ENCODE measurements at regions not wholly inside any gene's neighbourhood (a gene's known extent, or its start where the extent isn't known, plus 50 kb on each side); places are given as distances from the start of the nearest gene placed in this dataset.
A peak's percentile ranks its signal among the peaks of the same experiment; 100 is the strongest.

GRCh38 chr11:112310848-112311247 is 50.2 kb upstream of the PLET1 start:
- no peak for ATAC-seq
- peaks cover 6 to 11% of the 10 kb centered on the region in 2 donors for H3K36me3 Mint-ChIP-seq
- no peak for DNase-seq (ENCODE audit: low spot score in 2 of 2)
- no peak overlapping the region for H3K27ac Mint-ChIP-seq
- peaks cover 7 to 12% of the 10 kb centered on the region in 2 donors for H3K9me3 Mint-ChIP-seq

GRCh38 chr11:112315057-112315720 is 54.5 kb upstream of the PLET1 start:
- no peaks in the 10 kb centered on the region for H3K36me3 Mint-ChIP-seq
- H3K9me3 Mint-ChIP-seq, result no peaks in the 10 kb centered on the region
- no peak overlapping the region for H3K27ac Mint-ChIP-seq
- DNase-seq (ENCODE audit: low spot score in 2 of 2) (no peak), ATAC-seq (no peak)

GRCh38 chr11:112315861-112316739 is 55.4 kb upstream of the PLET1 start:
- ATAC-seq (no peak), DNase-seq (ENCODE audit: low spot score in 2 of 2) (no peak)
- H3K36me3 Mint-ChIP-seq, result no peaks in the 10 kb centered on the region
- H3K9me3 Mint-ChIP-seq, result no peaks in the 10 kb centered on the region
- H3K27ac Mint-ChIP-seq, result no peak overlapping the region

DNA sequence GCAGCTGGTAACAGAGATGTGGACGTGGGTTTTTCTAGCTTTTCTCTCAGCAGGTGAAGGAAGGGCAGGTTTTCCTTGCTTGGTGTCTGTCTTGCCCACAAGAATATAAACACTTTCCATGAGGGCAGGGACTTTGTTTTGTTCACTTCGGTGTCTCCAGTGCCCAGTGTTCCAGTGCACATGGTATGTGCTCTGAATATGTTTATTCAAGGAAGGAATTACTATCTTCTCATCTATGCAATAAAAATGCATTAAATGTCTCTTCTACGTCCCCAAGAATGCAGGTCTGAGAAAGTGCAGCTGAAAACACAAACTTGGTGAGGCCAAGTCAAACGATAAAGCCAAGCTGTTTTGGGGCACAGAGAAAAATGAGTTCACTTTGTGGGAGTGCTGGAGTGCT is 56.3 kb upstream of the PLET1 start:
- no peaks in the 10 kb centered on the region for H3K9me3 Mint-ChIP-seq
- no peaks in the 10 kb centered on the region for H3K36me3 Mint-ChIP-seq
- H3K27ac Mint-ChIP-seq, result no peak overlapping the region
- ATAC-seq (no peak), DNase-seq (ENCODE audit: low spot score in 2 of 2) (no peak)

GRCh38 chr11:112318184-112318591 is 57.5 kb upstream of the PLET1 start:
- no peak for ATAC-seq

DNA sequence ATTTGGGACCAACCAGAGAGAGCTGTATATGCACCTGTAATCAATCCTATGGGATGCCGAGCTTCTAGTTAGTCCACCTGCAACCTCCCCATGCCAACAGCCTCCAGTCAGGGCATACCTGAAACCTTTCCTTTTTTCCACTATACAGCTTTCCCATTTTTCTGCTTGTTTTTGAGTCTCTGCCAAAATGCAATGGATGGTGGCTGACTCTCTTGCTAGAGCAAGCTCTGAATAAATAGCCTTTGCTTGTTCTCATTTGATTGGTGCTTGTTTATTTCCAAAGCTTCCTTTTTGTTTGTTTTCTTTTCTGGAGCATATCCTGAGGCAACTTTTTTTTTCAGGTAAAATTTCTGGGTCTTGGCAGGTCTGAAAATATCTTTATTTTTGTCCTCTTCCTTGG is 58.0 kb upstream of the PLET1 start:
- DNase-seq (ENCODE audit: low spot score in 2 of 2) (no peak), ATAC-seq (no peak)
- no peaks in the 10 kb centered on the region for H3K9me3 Mint-ChIP-seq
- no peaks in the 10 kb centered on the region for H3K36me3 Mint-ChIP-seq
- H3K27ac Mint-ChIP-seq, result no peak overlapping the region

More at GRCh38 chr11:112318184-112318591, 57.5 kb upstream of the PLET1 start:
- no peak overlapping the region for H3K27ac Mint-ChIP-seq
- no peaks in the 10 kb centered on the region for H3K36me3 Mint-ChIP-seq
- H3K9me3 Mint-ChIP-seq, result no peaks in the 10 kb centered on the region
- DNase-seq (ENCODE audit: low spot score in 2 of 2), result no peak

DNA sequence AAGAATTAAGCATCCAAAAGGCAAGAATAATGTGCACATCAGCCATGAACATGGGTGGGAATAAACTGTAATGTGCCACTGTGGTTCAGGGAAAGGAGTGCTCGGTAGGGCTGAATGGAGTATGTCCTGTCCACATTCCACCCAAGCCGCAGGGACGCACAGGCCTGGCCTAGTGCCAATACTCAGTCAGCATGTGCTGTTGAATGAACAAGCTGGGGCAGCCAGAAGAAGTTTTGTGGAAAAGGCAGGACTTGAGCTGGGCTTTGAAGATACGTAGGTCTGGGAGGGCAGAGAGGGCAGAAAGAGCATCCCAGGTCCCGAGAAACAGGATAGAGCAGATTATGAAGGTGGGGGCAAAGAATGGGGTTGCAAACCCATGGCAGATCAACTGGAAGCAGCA is 60.0 kb upstream of the PLET1 start:
- no peaks in the 10 kb centered on the region for H3K36me3 Mint-ChIP-seq
- ATAC-seq (no peak), DNase-seq (ENCODE audit: low spot score in 2 of 2) (no peak)
- no peaks in the 10 kb centered on the region for H3K9me3 Mint-ChIP-seq
- H3K27ac Mint-ChIP-seq, result no peak overlapping the region

DNA sequence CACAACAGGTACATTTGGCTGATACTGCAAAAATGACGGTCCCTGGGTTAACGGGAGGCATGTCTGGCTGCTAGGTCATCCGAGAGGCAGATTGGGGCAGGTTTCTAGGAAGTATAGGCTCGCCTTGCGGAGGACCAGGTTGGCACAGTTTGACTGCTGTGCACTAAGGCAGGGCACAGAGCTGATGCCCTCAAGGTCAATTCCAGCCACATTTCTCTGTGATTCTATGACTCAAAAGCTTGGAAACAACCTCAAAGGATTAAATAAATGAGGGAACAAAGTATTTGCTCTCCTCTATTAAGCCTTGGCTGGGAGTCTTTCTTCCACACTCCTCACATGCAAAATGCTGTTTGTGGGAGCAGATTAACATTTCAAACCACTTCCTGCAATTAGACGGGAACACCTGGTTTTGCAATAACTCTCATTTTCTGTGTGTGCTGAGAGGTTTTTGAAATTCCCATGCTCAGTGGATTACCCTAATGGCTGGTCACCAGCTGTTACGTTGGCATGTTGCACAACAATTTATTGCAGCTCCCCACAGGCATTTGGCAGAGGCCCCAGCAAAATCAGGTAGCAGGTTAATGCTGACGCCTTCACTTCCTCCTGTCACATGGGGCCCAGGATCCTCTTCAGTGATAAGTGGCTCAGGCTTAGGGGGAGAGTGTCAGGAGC is 61.0 kb upstream of the PLET1 start:
- Mint-ChIP-seq H3K27ac (peak overlapping the region in 1 of 2 donors; percentile 43), H3K36me3 (no peaks in the 10 kb centered on the region), H3K9me3 (no peaks in the 10 kb centered on the region)
- DNase-seq (ENCODE audit: low spot score in 2 of 2), result no peak
- peak in 1 of 2 donors; percentile 29 for ATAC-seq

DNA sequence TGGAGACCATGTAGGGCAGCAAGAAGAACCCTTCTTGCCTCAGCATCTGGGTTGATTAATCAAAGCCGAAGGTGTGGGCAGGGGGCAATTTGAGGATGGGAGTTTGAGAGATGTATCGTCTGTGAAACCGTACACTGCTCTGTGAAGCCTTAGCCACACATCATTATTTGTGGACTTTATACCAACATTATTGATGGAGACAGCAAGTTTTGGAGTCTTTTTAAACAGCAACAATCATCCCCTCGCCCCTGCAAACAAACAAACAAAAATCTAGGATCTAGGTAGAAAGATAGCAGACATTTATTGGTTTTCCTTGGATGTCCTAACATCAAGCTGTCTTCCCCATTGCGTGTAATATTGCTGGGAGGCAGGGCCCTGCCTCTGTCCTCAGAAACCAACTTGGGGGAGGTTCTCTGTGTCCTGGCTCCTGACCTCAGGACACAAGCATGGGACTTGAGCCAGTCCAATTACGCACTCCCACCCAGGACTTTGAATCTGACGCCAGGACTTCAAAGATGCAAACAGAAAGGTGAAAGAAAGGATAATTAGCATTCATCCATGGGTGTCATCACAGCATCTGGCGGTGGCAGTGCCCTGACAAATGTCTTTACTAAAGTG is 61.6 kb upstream of the PLET1 start:
- no peak for DNase-seq (ENCODE audit: low spot score in 2 of 2)
- no peak for ATAC-seq
- peak overlapping the region in 1 of 2 donors; percentile 43 for H3K27ac Mint-ChIP-seq
- no peaks in the 10 kb centered on the region for H3K9me3 Mint-ChIP-seq
- H3K36me3 Mint-ChIP-seq, result no peaks in the 10 kb centered on the region

DNA sequence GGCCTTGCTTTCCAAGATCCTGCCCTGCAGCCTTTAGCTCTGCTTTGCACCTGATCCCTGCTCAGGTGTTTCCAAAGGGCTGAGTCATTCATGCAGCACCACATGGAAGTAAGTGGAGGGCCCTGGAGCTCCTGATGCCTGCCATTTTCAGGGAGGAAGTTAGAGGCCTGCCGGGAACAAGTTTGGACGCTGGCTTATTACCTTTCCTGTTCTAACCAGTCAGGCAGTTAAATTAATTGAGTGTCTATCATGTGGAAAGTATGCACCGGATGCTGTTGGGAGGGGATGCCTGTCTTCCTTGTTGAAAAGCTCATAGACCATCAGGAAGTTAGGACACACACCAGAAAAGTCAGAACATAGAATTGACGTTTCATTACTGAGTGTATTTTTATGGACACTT is 73.7 kb upstream of the PLET1 start:
- DNase-seq (ENCODE audit: low spot score in 2 of 2) (no peak), ATAC-seq (no peak)
- Mint-ChIP-seq H3K27ac (no peak overlapping the region), H3K9me3 (peaks cover 4 to 12% of the 10 kb centered on the region in 2 donors), H3K36me3 (peaks cover 5 to 7% of the 10 kb centered on the region in 2 donors)

DNA sequence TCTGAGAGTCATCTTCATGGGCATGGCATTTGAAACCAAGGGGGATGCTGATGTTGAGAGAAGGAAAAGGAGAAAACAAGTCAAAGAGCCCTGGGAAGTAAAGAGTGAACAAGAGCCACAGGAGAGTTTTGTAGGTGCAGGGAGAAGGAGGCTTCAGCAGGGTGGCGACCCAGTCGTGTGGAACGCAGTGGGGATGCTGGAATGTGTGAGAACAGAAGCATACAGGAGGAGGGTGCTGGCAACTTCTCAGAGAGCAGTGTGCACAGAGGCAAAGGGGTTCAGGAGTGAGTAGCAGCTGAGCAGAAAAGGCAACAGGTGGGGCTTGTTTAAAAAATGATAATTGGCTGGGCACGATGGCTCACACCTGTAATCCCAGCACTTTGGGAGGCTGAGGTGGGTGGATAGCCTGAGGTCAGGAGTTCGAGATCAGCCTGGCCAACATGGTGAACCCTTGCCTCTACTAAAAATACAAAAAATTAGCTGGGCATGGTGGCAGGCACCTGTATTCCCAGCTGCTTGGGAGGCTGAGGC is 75.8 kb upstream of the PLET1 start:
- H3K9me3 Mint-ChIP-seq, result peaks cover 4 to 7% of the 10 kb centered on the region in 2 donors
- no peak for ATAC-seq
- H3K27ac Mint-ChIP-seq, result no peak overlapping the region
- no peak for DNase-seq (ENCODE audit: low spot score in 2 of 2)
- H3K36me3 Mint-ChIP-seq, result peaks cover 0 to 5% of the 10 kb centered on the region in 2 donors

GRCh38 chr11:112339566-112339965 is 78.9 kb upstream of the PLET1 start:
- ATAC-seq (no peak), DNase-seq (ENCODE audit: low spot score in 2 of 2) (no peak)
- Mint-ChIP-seq H3K27ac (no peak overlapping the region), H3K36me3 (peaks cover 0 to 5% of the 10 kb centered on the region in 2 donors), H3K9me3 (peaks cover 4 to 7% of the 10 kb centered on the region in 2 donors)

- DNase-seq (ENCODE audit: low spot score in 2 of 2) (no peak), ATAC-seq (no peak)
- no peaks in the 10 kb centered on the region for H3K9me3 Mint-ChIP-seq
- H3K36me3 Mint-ChIP-seq, result no peaks in the 10 kb centered on the region
- H3K27ac Mint-ChIP-seq, result peak overlapping the region in 1 of 2 donors; percentile 37
Observed at GRCh38 chr11:112343368-112344039, 82.8 kb upstream of the PLET1 start.

DNA sequence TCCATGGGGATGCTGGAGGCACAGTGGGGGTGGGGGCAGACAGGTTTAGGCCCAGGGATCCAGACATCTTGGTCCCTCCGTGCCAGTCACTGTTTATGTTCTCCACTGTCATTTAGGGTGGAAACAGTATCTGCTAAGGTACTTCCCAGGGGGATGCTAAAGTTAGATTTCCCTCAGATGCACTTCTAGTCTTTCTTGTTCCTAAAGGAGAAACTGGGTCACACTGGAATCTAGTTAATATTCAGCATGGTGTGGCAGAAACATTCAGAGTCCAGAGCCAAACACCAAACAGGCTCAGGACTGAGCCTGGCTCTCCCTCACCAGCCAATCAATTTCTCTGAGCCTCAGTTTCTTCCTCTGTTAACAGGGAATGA is 83.4 kb upstream of the PLET1 start:
- DNase-seq (ENCODE audit: low spot score in 2 of 2) (no peak), ATAC-seq (no peak)
- Mint-ChIP-seq H3K27ac (no peak overlapping the region), H3K9me3 (no peaks in the 10 kb centered on the region), H3K36me3 (no peaks in the 10 kb centered on the region)

- ATAC-seq, result no peak
- no peak overlapping the region for H3K27ac Mint-ChIP-seq
- H3K36me3 Mint-ChIP-seq, result no peaks in the 10 kb centered on the region
Observed at GRCh38 chr11:112345166-112345565, 84.5 kb upstream of the PLET1 start.

DNA sequence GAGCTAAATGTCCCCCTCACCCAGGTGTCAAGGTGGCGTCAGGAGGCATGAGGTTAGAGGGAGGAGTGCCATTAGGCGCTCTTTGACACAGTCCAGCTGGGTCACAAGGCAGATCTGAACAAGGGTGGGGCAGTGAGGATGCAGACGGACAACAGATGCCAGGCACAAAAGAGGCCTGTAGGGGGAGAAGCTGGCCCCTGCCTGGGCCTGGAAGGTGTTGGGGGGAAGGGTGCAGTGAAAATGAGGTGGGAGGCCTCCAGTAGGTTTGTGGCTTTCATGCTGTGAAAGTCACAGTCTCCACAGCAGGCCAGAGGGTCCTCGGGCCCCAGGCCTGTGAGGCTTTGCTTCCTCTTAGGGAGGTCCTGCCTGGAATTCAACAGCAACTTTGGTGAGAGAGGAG is 85.0 kb upstream of the PLET1 start:
- DNase-seq (ENCODE audit: low spot score in 2 of 2) (no peak), ATAC-seq (no peak)
- Mint-ChIP-seq H3K9me3 (no peaks in the 10 kb centered on the region), H3K36me3 (no peaks in the 10 kb centered on the region), H3K27ac (no peak overlapping the region)

More at GRCh38 chr11:112345166-112345565, 84.5 kb upstream of the PLET1 start:
- H3K9me3 Mint-ChIP-seq, result no peaks in the 10 kb centered on the region
- no peak for DNase-seq (ENCODE audit: low spot score in 2 of 2)

Data from activated naive CD4-positive, alpha-beta T cell treated with anti-CD3 and anti-CD28 coated beads, Interleukin-2, amount 50 U/mL, for 72 hours (primary cell).